CD14-positive monocyte (primary cell): ENCODE measurements at regions not wholly inside any gene's neighbourhood (a gene's known extent, or its start where the extent isn't known, plus 50 kb on each side); places are given as distances from the start of the nearest gene placed in this dataset.
"Not testable (repeated sequence)": the region's sequence is repeated elsewhere in the genome, so short reads cannot be mapped to it uniquely, and the experiment has no call there.

Source experiments
- DNase-seq, 3 donors: peaks; one replicate each; pipeline ENCODE4 v3.0.0-alpha.2; 2011 to 2022
- H2AFZ ChIP-seq: 2 replicates; pipeline ENCODE4 v1.6.0; 2012; ENCODE audit warnings: mild to moderate bottlenecking, low read depth, low read length, inconsistent platforms; ENCODE audit not compliant: insufficient read depth, poor library complexity, severe bottlenecking
- H3K27ac ChIP-seq, 2 donors: 1 replicate in 1 of 2; 2 replicates in 1 of 2; pipeline ENCODE4 v1.5.1; 2012 to 2013; ENCODE audit warnings: low read length in 2 of 2, control low read depth in 1 of 2, inconsistent platforms in 1 of 2, low read depth in 1 of 2, mild to moderate bottlenecking in 1 of 2
- H3K27me3 ChIP-seq, 2 donors: one replicate each; pipeline versions ENCODE4 v1.6.0 to v1.6.1; 2011 to 2013; ENCODE audit warnings: low read length in 2 of 2; ENCODE audit not compliant: control insufficient read depth in 2 of 2, insufficient read depth in 2 of 2
- H3K36me3 ChIP-seq, 2 donors: replicated peaks in 1 of 2; 1 replicate in 1 of 2; 2 replicates in 1 of 2; pipeline versions ENCODE4 v1.5.1 to v1.6.1; 2012 to 2013; ENCODE audit warnings: low read length in 2 of 2, control low read depth in 1 of 2, inconsistent platforms in 1 of 2, mild to moderate bottlenecking in 1 of 2; ENCODE audit not compliant: insufficient read depth in 2 of 2, control insufficient read depth in 1 of 2
- H3K4me1 ChIP-seq, 2 donors: 1 replicate in 1 of 2; 2 replicates in 1 of 2; pipeline versions ENCODE4 v1.5.1 to v1.6.1; 2012 to 2013; ENCODE audit warnings: low read length in 2 of 2, control low read depth in 1 of 2, inconsistent platforms in 1 of 2, mild to moderate bottlenecking in 1 of 2, moderate library complexity in 1 of 2; ENCODE audit not compliant: insufficient read depth in 2 of 2, control insufficient read depth in 1 of 2
- H3K4me2 ChIP-seq: replicated peaks from 2 replicates; pipeline ENCODE3; 2012; ENCODE audit warnings: low read length, moderate library complexity, mild to moderate bottlenecking; ENCODE audit not compliant: poor library complexity, severe bottlenecking; ENCODE audit errors: extremely low read depth
- H3K4me3 ChIP-seq, 3 experiments: fragments of 200-600 bp in 1 of 3; sonication (generic) in 1 of 3; replicated peaks in 1 of 3; 1 replicate in 2 of 3; 2 replicates in 1 of 3; pipeline ENCODE4 v1.5.1; 2011 to 2013; ENCODE audit warnings: low read length in 3 of 3, mild to moderate bottlenecking in 3 of 3, control low read depth in 2 of 3, low read depth in 2 of 3, inconsistent platforms in 1 of 3, moderate library complexity in 1 of 3
- H3K79me2 ChIP-seq: 2 replicates; pipeline ENCODE4 v1.6.0; 2012; ENCODE audit warnings: mild to moderate bottlenecking, control low read depth, inconsistent platforms, low read length, moderate library complexity; ENCODE audit not compliant: insufficient read depth
- H3K9ac ChIP-seq: 2 replicates; pipeline ENCODE4 v1.6.0; 2017; ENCODE audit warnings: low read length, mild to moderate bottlenecking; ENCODE audit not compliant: insufficient read depth, poor library complexity, severe bottlenecking
- H3K9me3 ChIP-seq, 2 donors: replicated peaks in 1 of 2; 1 replicate in 1 of 2; 2 replicates in 1 of 2; pipeline versions ENCODE4 v1.5.1 to v1.6.1; 2012 to 2013; ENCODE audit warnings: low read length in 2 of 2, control low read depth in 1 of 2; ENCODE audit not compliant: control insufficient read depth in 1 of 2, insufficient read depth in 1 of 2
- H4K20me1 ChIP-seq: 2 replicates; pipeline ENCODE4 v1.6.0; 2012; ENCODE audit warnings: mild to moderate bottlenecking, low read length, control low read depth, moderate library complexity; ENCODE audit not compliant: insufficient read depth
- H3K27ac Mint-ChIP-seq, 7 donors: one replicate each; pipeline ENCODE4 v1.8.0; 2020; ENCODE audit warnings: mild to moderate bottlenecking in 7 of 7, mixed read lengths in 7 of 7, moderate library complexity in 6 of 7, inconsistent platforms in 2 of 7
- H3K27me3 Mint-ChIP-seq, 3 donors: one replicate each; pipeline ENCODE4 v1.8.0; 2021 to 2022; ENCODE audit warnings: low read depth in 3 of 3, mild to moderate bottlenecking in 3 of 3, mixed read lengths in 3 of 3, moderate library complexity in 3 of 3, inconsistent platforms in 1 of 3
- H3K36me3 Mint-ChIP-seq, 2 donors: one replicate each; pipeline ENCODE4 v1.8.0; 2020; ENCODE audit warnings: mixed read lengths in 2 of 2, inconsistent platforms in 1 of 2, mild to moderate bottlenecking in 1 of 2
- H3K4me1 Mint-ChIP-seq: one replicate; pipeline ENCODE4 v1.8.0; 2020; ENCODE audit warnings: mild to moderate bottlenecking, mixed read lengths
- H3K4me3 Mint-ChIP-seq, 2 donors: one replicate each; pipeline ENCODE4 v1.8.0; 2020; ENCODE audit warnings: mild to moderate bottlenecking in 2 of 2, mixed read lengths in 2 of 2, moderate library complexity in 1 of 2
- H3K9me3 Mint-ChIP-seq, 7 donors: one replicate each; pipeline ENCODE4 v1.8.0; 2020 to 2022; ENCODE audit warnings: mixed read lengths in 7 of 7, mild to moderate bottlenecking in 6 of 7, moderate library complexity in 6 of 7, inconsistent platforms in 2 of 7
- CTCF ChIP-seq: fragments of 200-600 bp; IDR thresholded peaks from one replicate; pipeline ENCODE4 v1.8.0; 2022; ENCODE audit warnings: antibody characterized with exemption, mild to moderate bottlenecking
- WGBS: methylation state at CpG from one replicate; pipeline ENCODE4 v1.1.5; 2013; ENCODE audit warnings: missing lambda C conversion rate; ENCODE audit not compliant: insufficient coverage; 5-methylcytosine and 5-hydroxymethylcytosine counted together
- intact Hi-C, 2 donors: fragments of 100-400 bp; cut with micrococcal nuclease; formaldehyde crosslinking; loops; one replicate each; pipeline versions ENCODE4 v1.15.0 to v1.15.1; 2023

GRCh38 chr15:77877869-77878577 lies 199.5 kb downstream of the TBC1D2B start:
- H3K4me1 Mint-ChIP-seq: no peaks in the 10 kb centered on the region

GRCh38 chr15:77876107-77876820 lies 201.2 kb downstream of the TBC1D2B start:
- H3K27me3 ChIP-seq, intact Hi-C loops, H3K4me2 ChIP-seq, H3K4me1 Mint-ChIP-seq, H3K9ac ChIP-seq, H2AFZ ChIP-seq, H3K9me3 ChIP-seq, H3K79me2 ChIP-seq, H3K27ac Mint-ChIP-seq, H3K9me3 Mint-ChIP-seq, H3K36me3 Mint-ChIP-seq, H3K4me3 ChIP-seq, DNase-seq, H3K4me3 Mint-ChIP-seq, H3K27me3 Mint-ChIP-seq, H3K36me3 ChIP-seq, H3K27ac ChIP-seq, H4K20me1 ChIP-seq, H3K4me1 ChIP-seq: not testable (repeated sequence)
- no CpG with 5 or more reads among the region's 9 CpGs for WGBS

More at GRCh38 chr15:77877869-77878577, 199.5 kb downstream of the TBC1D2B start:
- H3K27ac ChIP-seq: no peak overlapping the region
- Mint-ChIP-seq H3K36me3 (no peaks in the 10 kb centered on the region), H3K4me3 (no peak overlapping the region), H3K27me3 (peaks cover 2 to 6% (median 3%) of the 10 kb centered on the region in 3 donors), H3K9me3 (no peaks in the 10 kb centered on the region), H3K27ac (no peak overlapping the region)
- 20% methylated on average over 1 of the region's 5 CpGs for WGBS
- no peaks in the 10 kb centered on the region for H3K36me3 ChIP-seq
- H3K9ac ChIP-seq: no peak overlapping the region
- H3K79me2 ChIP-seq: no peaks in the 10 kb centered on the region
- H4K20me1 ChIP-seq: no peaks in the 10 kb centered on the region
- H3K4me3 ChIP-seq: no peak overlapping the region
- no peaks in the 10 kb centered on the region for H3K4me1 ChIP-seq
- no peak for TF ChIP-seq CTCF
- no peaks in the 10 kb centered on the region for H3K9me3 ChIP-seq
- no peak for DNase-seq
- intact Hi-C loops: no loop called here
- no peak overlapping the region for H3K4me2 ChIP-seq
- H2AFZ ChIP-seq: no peak overlapping the region
- no peaks in the 10 kb centered on the region for H3K27me3 ChIP-seq
